SK-N-SH (cell line): ENCODE measurements at regions not wholly inside any gene's neighbourhood (a gene's known extent, or its start where the extent isn't known, plus 50 kb on each side); places are given as distances from the start of the nearest gene placed in this dataset.

Experiments
- TF ChIP-seq, protein P1 (sequence below): IDR thresholded peaks from 2 replicates; pipeline ENCODE4; 2012
- TF ChIP-seq, protein P2 (sequence below): fragments of 200-600 bp; sonication (generic); IDR thresholded peaks from 2 replicates; pipeline ENCODE4 v1.6.1; 2017; ENCODE audit warnings: antibody characterized with exemption, mild to moderate bottlenecking, moderate library complexity

DNA sequence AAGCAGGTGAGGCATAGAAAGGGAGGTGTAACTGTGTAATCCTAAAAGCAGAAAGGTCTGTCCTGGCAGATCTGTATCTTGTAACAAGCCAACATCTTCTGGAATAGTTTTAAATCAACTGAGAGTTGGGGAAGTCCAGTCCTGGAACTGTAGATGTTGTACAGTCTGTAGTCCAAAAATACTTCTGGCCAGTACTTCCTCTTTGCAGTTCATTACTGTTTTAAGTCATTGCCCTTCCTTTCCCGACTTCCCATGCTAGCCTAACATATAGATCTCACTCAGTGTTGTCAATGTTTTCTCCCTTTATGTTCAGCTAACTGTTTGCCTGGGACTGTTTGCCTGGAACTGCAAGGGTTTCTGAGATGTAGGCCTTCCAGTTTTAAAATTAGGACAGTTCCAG lies 168.5 kb upstream of the ISL1 start:
- TF ChIP-seq, protein P1, sequence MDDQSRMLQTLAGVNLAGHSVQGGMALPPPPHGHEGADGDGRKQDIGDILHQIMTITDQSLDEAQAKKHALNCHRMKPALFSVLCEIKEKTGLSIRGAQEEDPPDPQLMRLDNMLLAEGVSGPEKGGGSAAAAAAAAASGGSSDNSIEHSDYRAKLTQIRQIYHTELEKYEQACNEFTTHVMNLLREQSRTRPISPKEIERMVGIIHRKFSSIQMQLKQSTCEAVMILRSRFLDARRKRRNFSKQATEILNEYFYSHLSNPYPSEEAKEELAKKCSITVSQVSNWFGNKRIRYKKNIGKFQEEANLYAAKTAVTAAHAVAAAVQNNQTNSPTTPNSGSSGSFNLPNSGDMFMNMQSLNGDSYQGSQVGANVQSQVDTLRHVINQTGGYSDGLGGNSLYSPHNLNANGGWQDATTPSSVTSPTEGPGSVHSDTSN, result no peak
- TF ChIP-seq, protein P2, sequence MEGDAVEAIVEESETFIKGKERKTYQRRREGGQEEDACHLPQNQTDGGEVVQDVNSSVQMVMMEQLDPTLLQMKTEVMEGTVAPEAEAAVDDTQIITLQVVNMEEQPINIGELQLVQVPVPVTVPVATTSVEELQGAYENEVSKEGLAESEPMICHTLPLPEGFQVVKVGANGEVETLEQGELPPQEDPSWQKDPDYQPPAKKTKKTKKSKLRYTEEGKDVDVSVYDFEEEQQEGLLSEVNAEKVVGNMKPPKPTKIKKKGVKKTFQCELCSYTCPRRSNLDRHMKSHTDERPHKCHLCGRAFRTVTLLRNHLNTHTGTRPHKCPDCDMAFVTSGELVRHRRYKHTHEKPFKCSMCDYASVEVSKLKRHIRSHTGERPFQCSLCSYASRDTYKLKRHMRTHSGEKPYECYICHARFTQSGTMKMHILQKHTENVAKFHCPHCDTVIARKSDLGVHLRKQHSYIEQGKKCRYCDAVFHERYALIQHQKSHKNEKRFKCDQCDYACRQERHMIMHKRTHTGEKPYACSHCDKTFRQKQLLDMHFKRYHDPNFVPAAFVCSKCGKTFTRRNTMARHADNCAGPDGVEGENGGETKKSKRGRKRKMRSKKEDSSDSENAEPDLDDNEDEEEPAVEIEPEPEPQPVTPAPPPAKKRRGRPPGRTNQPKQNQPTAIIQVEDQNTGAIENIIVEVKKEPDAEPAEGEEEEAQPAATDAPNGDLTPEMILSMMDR, result no peak
